ENCODE measurements at regions not wholly inside any gene's neighbourhood (a gene's known extent, or its start where the extent isn't known, plus 50 kb on each side); places are given as distances from the start of the nearest gene placed in this dataset.

GRCh38 chr9:119020730-119021333 lies 348.4 kb downstream of the BRINP1 start:
- Histone ChIP-seq H3K36me3 (ENCODE audit: control insufficient read depth in 1 of 2, insufficient read depth in 2 of 2, low read length in 2 of 2) (no peaks in the 10 kb centered on the region), H3K27me3 (ENCODE audit: low read depth, low read length) (no peaks in the 10 kb centered on the region), H3K4me3 (ENCODE audit: low read depth in 1 of 2, low read length in 2 of 2) (no peak overlapping the region), H3K27ac (ENCODE audit: low read length) (no peak overlapping the region), H3K9me3 (ENCODE audit: control insufficient read depth in 1 of 2, low read length in 2 of 2) (no peaks in the 10 kb centered on the region), H3K4me1 (ENCODE audit: control insufficient read depth in 1 of 2, insufficient read depth in 2 of 2, low read length in 2 of 2) (no peaks in the 10 kb centered on the region)

GRCh38 chr9:119026120-119026519 lies 343.1 kb downstream of the BRINP1 start:
- no peak overlapping the region for H3K4me3 ChIP-seq (ENCODE audit: low read depth in 1 of 2, low read length in 2 of 2)
- H3K27ac ChIP-seq (ENCODE audit: low read length): peak overlapping the region; percentile 59
- H3K27me3 ChIP-seq (ENCODE audit: low read depth, low read length): no peaks in the 10 kb centered on the region
- no peaks in the 10 kb centered on the region for H3K36me3 ChIP-seq (ENCODE audit: control insufficient read depth in 1 of 2, insufficient read depth in 2 of 2, low read length in 2 of 2)
- no peaks in the 10 kb centered on the region for H3K9me3 ChIP-seq (ENCODE audit: control insufficient read depth in 1 of 2, low read length in 2 of 2)
- H3K4me1 ChIP-seq (ENCODE audit: control insufficient read depth in 1 of 2, insufficient read depth in 2 of 2, low read length in 2 of 2): peaks cover 0 to 6% of the 10 kb centered on the region in 2 donors

GRCh38 chr9:119027901-119028699 lies 341.1 kb downstream of the BRINP1 start:
- Histone ChIP-seq H3K4me1 (ENCODE audit: control insufficient read depth in 1 of 2, insufficient read depth in 2 of 2, low read length in 2 of 2) (peaks cover 0 to 6% of the 10 kb centered on the region in 2 donors), H3K9me3 (ENCODE audit: control insufficient read depth in 1 of 2, low read length in 2 of 2) (no peaks in the 10 kb centered on the region), H3K4me3 (ENCODE audit: low read depth in 1 of 2, low read length in 2 of 2) (no peak overlapping the region), H3K27me3 (ENCODE audit: low read depth, low read length) (no peaks in the 10 kb centered on the region), H3K27ac (ENCODE audit: low read length) (peak overlapping the region; percentile 79), H3K36me3 (ENCODE audit: control insufficient read depth in 1 of 2, insufficient read depth in 2 of 2, low read length in 2 of 2) (no peaks in the 10 kb centered on the region)

GRCh38 chr9:119029886-119030285 lies 339.3 kb downstream of the BRINP1 start:
- Histone ChIP-seq H3K27me3 (ENCODE audit: low read depth, low read length) (no peaks in the 10 kb centered on the region), H3K36me3 (ENCODE audit: control insufficient read depth in 1 of 2, insufficient read depth in 2 of 2, low read length in 2 of 2) (no peaks in the 10 kb centered on the region), H3K27ac (ENCODE audit: low read length) (no peak overlapping the region), H3K4me3 (ENCODE audit: low read depth in 1 of 2, low read length in 2 of 2) (no peak overlapping the region), H3K9me3 (ENCODE audit: control insufficient read depth in 1 of 2, low read length in 2 of 2) (peaks cover 0 to 2% of the 10 kb centered on the region in 2 donors), H3K4me1 (ENCODE audit: control insufficient read depth in 1 of 2, insufficient read depth in 2 of 2, low read length in 2 of 2) (peaks cover 0 to 6% of the 10 kb centered on the region in 2 donors)

GRCh38 chr9:119033596-119033995 lies 335.6 kb downstream of the BRINP1 start:
- H3K9me3 ChIP-seq (ENCODE audit: control insufficient read depth in 1 of 2, low read length in 2 of 2): peaks cover 0 to 2% of the 10 kb centered on the region in 2 donors
- no peaks in the 10 kb centered on the region for H3K4me1 ChIP-seq (ENCODE audit: control insufficient read depth in 1 of 2, insufficient read depth in 2 of 2, low read length in 2 of 2)
- no peak overlapping the region for H3K4me3 ChIP-seq (ENCODE audit: low read depth in 1 of 2, low read length in 2 of 2)
- H3K27me3 ChIP-seq (ENCODE audit: low read depth, low read length): no peaks in the 10 kb centered on the region
- no peak overlapping the region for H3K27ac ChIP-seq (ENCODE audit: low read length)
- H3K36me3 ChIP-seq (ENCODE audit: control insufficient read depth in 1 of 2, insufficient read depth in 2 of 2, low read length in 2 of 2): no peaks in the 10 kb centered on the region

GRCh38 chr9:119036969-119037368 lies 332.3 kb downstream of the BRINP1 start:
- H3K27me3 ChIP-seq (ENCODE audit: low read depth, low read length): no peaks in the 10 kb centered on the region
- H3K36me3 ChIP-seq (ENCODE audit: control insufficient read depth in 1 of 2, insufficient read depth in 2 of 2, low read length in 2 of 2): no peaks in the 10 kb centered on the region
- no peaks in the 10 kb centered on the region for H3K4me1 ChIP-seq (ENCODE audit: control insufficient read depth in 1 of 2, insufficient read depth in 2 of 2, low read length in 2 of 2)
- H3K9me3 ChIP-seq (ENCODE audit: control insufficient read depth in 1 of 2, low read length in 2 of 2): peaks cover 0 to 2% of the 10 kb centered on the region in 2 donors
- H3K4me3 ChIP-seq (ENCODE audit: low read depth in 1 of 2, low read length in 2 of 2): no peak overlapping the region
- no peak overlapping the region for H3K27ac ChIP-seq (ENCODE audit: low read length)

GRCh38 chr9:119043996-119044395 lies 325.2 kb downstream of the BRINP1 start:
- H3K9me3 ChIP-seq (ENCODE audit: control insufficient read depth in 1 of 2, low read length in 2 of 2): no peaks in the 10 kb centered on the region
- no peak overlapping the region for H3K4me3 ChIP-seq (ENCODE audit: low read depth in 1 of 2, low read length in 2 of 2)
- H3K36me3 ChIP-seq (ENCODE audit: control insufficient read depth in 1 of 2, insufficient read depth in 2 of 2, low read length in 2 of 2): no peaks in the 10 kb centered on the region
- no peaks in the 10 kb centered on the region for H3K4me1 ChIP-seq (ENCODE audit: control insufficient read depth in 1 of 2, insufficient read depth in 2 of 2, low read length in 2 of 2)
- H3K27ac ChIP-seq (ENCODE audit: low read length): no peak overlapping the region
- no peaks in the 10 kb centered on the region for H3K27me3 ChIP-seq (ENCODE audit: low read depth, low read length)

GRCh38 chr9:119044806-119045205 lies 324.4 kb downstream of the BRINP1 start:
- H3K27ac ChIP-seq (ENCODE audit: low read length): no peak overlapping the region
- no peaks in the 10 kb centered on the region for H3K4me1 ChIP-seq (ENCODE audit: control insufficient read depth in 1 of 2, insufficient read depth in 2 of 2, low read length in 2 of 2)
- H3K9me3 ChIP-seq (ENCODE audit: control insufficient read depth in 1 of 2, low read length in 2 of 2): no peaks in the 10 kb centered on the region
- H3K36me3 ChIP-seq (ENCODE audit: control insufficient read depth in 1 of 2, insufficient read depth in 2 of 2, low read length in 2 of 2): no peaks in the 10 kb centered on the region
- no peak overlapping the region for H3K4me3 ChIP-seq (ENCODE audit: low read depth in 1 of 2, low read length in 2 of 2)
- no peaks in the 10 kb centered on the region for H3K27me3 ChIP-seq (ENCODE audit: low read depth, low read length)

GRCh38 chr9:119047513-119048307 lies 321.5 kb downstream of the BRINP1 start:
- H3K27ac ChIP-seq (ENCODE audit: low read length): no peak overlapping the region
- H3K4me3 ChIP-seq (ENCODE audit: low read depth in 1 of 2, low read length in 2 of 2): no peak overlapping the region
- H3K9me3 ChIP-seq (ENCODE audit: control insufficient read depth in 1 of 2, low read length in 2 of 2): no peaks in the 10 kb centered on the region
- H3K4me1 ChIP-seq (ENCODE audit: control insufficient read depth in 1 of 2, insufficient read depth in 2 of 2, low read length in 2 of 2): no peaks in the 10 kb centered on the region
- no peaks in the 10 kb centered on the region for H3K27me3 ChIP-seq (ENCODE audit: low read depth, low read length)
- no peaks in the 10 kb centered on the region for H3K36me3 ChIP-seq (ENCODE audit: control insufficient read depth in 1 of 2, insufficient read depth in 2 of 2, low read length in 2 of 2)

- H3K9me3 ChIP-seq (ENCODE audit: control insufficient read depth in 1 of 2, low read length in 2 of 2): no peaks in the 10 kb centered on the region
- no peaks in the 10 kb centered on the region for H3K4me1 ChIP-seq (ENCODE audit: control insufficient read depth in 1 of 2, insufficient read depth in 2 of 2, low read length in 2 of 2)
- no peaks in the 10 kb centered on the region for H3K27me3 ChIP-seq (ENCODE audit: low read depth, low read length)
- no peaks in the 10 kb centered on the region for H3K36me3 ChIP-seq (ENCODE audit: control insufficient read depth in 1 of 2, insufficient read depth in 2 of 2, low read length in 2 of 2)
- no peak overlapping the region for H3K4me3 ChIP-seq (ENCODE audit: low read depth in 1 of 2, low read length in 2 of 2)
- H3K27ac ChIP-seq (ENCODE audit: low read length): no peak overlapping the region
Measured at GRCh38 chr9:119050281-119050680, 319.0 kb downstream of the BRINP1 start.

- Histone ChIP-seq H3K36me3 (ENCODE audit: control insufficient read depth in 1 of 2, insufficient read depth in 2 of 2, low read length in 2 of 2) (no peaks in the 10 kb centered on the region), H3K9me3 (ENCODE audit: control insufficient read depth in 1 of 2, low read length in 2 of 2) (no peaks in the 10 kb centered on the region), H3K4me1 (ENCODE audit: control insufficient read depth in 1 of 2, insufficient read depth in 2 of 2, low read length in 2 of 2) (no peaks in the 10 kb centered on the region), H3K27ac (ENCODE audit: low read length) (no peak overlapping the region), H3K4me3 (ENCODE audit: low read depth in 1 of 2, low read length in 2 of 2) (peak overlapping the region in 1 of 2 donors; percentile 6), H3K27me3 (ENCODE audit: low read depth, low read length) (no peaks in the 10 kb centered on the region)
Measured at GRCh38 chr9:119052339-119053030, 316.8 kb downstream of the BRINP1 start.

All from muscle layer of duodenum (tissue), 2 donors.